Prostate gland (tissue), 2 donors: ENCODE measurements at regions not wholly inside any gene's neighbourhood (a gene's known extent, or its start where the extent isn't known, plus 50 kb on each side); places are given as distances from the start of the nearest gene placed in this dataset.

Experiments
- DNase-seq: peaks from one replicate; pipeline ENCODE4 v3.0.0-alpha.2; 2019; ENCODE audit warnings: low spot score
- H3K27ac ChIP-seq, 2 donors: fragments of 200-600 bp; sonication (generic); 2 replicates each; pipeline ENCODE4 v1.5.1; 2017 to 2019
- H3K27me3 ChIP-seq: fragments of 200-600 bp; sonication (generic); replicated peaks from 2 replicates; pipeline ENCODE4 v1.5.1; 2019; ENCODE audit not compliant: insufficient read depth
- H3K36me3 ChIP-seq, 2 donors: fragments of 200-600 bp; sonication (generic); 1 replicate in 1 of 2; 2 replicates in 1 of 2; pipeline versions ENCODE4 v1.5.1 to v1.8.1; 2017 to 2019
- H3K4me1 ChIP-seq: fragments of 200-600 bp; sonication (generic); replicated peaks from 2 replicates; pipeline ENCODE4 v1.5.1; 2019
- H3K4me3 ChIP-seq, 2 donors: fragments of 200-600 bp; sonication (generic); 2 replicates each; pipeline ENCODE4 v1.5.1; 2017 to 2019
- H3K9me3 ChIP-seq: fragments of 200-600 bp; sonication (generic); 2 replicates; pipeline ENCODE4 v1.5.1; 2017
- CTCF ChIP-seq, 4 experiments: fragments of 200-600 bp in 2 of 4; fragments of 450-650 bp in 2 of 4; sonication (generic) in 2 of 4; IDR thresholded peaks; 1 replicate in 3 of 4; 2 replicates in 1 of 4; pipeline ENCODE4 v1.5.1; 2016 to 2019; ENCODE audit warnings: antibody characterized with exemption in 4 of 4, mild to moderate bottlenecking in 2 of 4, moderate library complexity in 2 of 4
- POLR2A ChIP-seq: fragments of 450-650 bp; IDR thresholded peaks from one replicate; pipeline ENCODE4 v1.6.1; 2016; ENCODE audit warnings: antibody characterized with exemption, mild to moderate bottlenecking
- POLR2AphosphoS5 ChIP-seq: sonication (generic); formaldehyde crosslinking; IDR thresholded peaks from one replicate; pipeline ENCODE4 v1.6.1; 2017; ENCODE audit warnings: antibody characterized with exemption
- WGBS: methylation state at CpG from one replicate; pipeline ENCODE4 v1.1.5; 2018; 5-methylcytosine and 5-hydroxymethylcytosine counted together
- intact Hi-C: fragments of 100-400 bp; cut with DNase I; formaldehyde crosslinking; loops from one replicate; pipeline ENCODE4 v1.14.2; 2022

GRCh38 chrX:20374450-20374849 is 107.7 kb upstream of the RPS6KA3 start:
- WGBS: 23% methylated on average over 4 of the region's 4 CpGs
- no peaks in the 10 kb centered on the region for H3K4me1 ChIP-seq
- no peaks in the 10 kb centered on the region for H3K9me3 ChIP-seq
- intact Hi-C loops: no loop called here
- H3K27ac ChIP-seq: no peak overlapping the region
- H3K27me3 ChIP-seq: no peaks in the 10 kb centered on the region
- H3K36me3 ChIP-seq: no peaks in the 10 kb centered on the region
- TF ChIP-seq CTCF (IDR thresholded peaks at IDR 0.05) (no peak), POLR2A (no peak), POLR2AphosphoS5 (no peak)
- DNase-seq: no peak
- no peak overlapping the region for H3K4me3 ChIP-seq

DNA sequence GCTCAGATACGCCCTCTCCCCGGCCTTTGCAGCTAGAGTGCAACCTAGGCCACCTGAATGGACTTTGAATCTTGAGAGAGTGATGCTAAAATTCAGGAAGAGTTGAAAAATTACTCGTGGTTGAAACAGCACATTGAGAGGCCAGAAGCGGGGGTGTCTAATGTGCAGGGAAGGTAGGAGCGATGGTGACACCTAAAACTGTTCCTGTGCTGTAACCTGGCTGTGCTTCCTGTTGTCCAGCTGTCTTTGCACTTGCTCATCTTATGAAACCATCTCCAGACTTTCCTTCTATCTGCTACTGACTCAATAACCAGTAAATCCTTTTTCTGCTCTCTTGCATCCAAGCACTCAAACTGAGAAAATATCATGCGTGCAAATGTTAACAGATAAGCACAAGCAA is 106.4 kb upstream of the RPS6KA3 start:
- H3K27me3 ChIP-seq: no peaks in the 10 kb centered on the region
- no peak for DNase-seq
- H3K4me3 ChIP-seq: no peak overlapping the region
- WGBS: 77% methylated on average over 6 of the region's 6 CpGs
- no peaks in the 10 kb centered on the region for H3K36me3 ChIP-seq
- intact Hi-C loops: no loop called here
- no peaks in the 10 kb centered on the region for H3K4me1 ChIP-seq
- no peak for TF ChIP-seq CTCF (IDR thresholded peaks at IDR 0.05)
- no peak for TF ChIP-seq POLR2AphosphoS5
- TF ChIP-seq POLR2A: no peak
- no peaks in the 10 kb centered on the region for H3K9me3 ChIP-seq
- no peak overlapping the region for H3K27ac ChIP-seq

GRCh38 chrX:20372533-20372932 is 105.8 kb upstream of the RPS6KA3 start:
- Histone ChIP-seq H3K27ac (no peak overlapping the region), H3K27me3 (no peaks in the 10 kb centered on the region), H3K36me3 (no peaks in the 10 kb centered on the region), H3K4me3 (no peak overlapping the region), H3K9me3 (no peaks in the 10 kb centered on the region), H3K4me1 (no peaks in the 10 kb centered on the region)
- 82% methylated on average over 1 of the region's 1 CpG for WGBS
- intact Hi-C loops: no loop called here
- no peak for TF ChIP-seq POLR2AphosphoS5
- TF ChIP-seq POLR2A: no peak
- no peak for TF ChIP-seq CTCF (IDR thresholded peaks at IDR 0.05)
- DNase-seq: no peak

- Histone ChIP-seq H3K27me3 (no peaks in the 10 kb centered on the region), H3K27ac (no peak overlapping the region), H3K9me3 (no peaks in the 10 kb centered on the region), H3K4me3 (no peak overlapping the region), H3K4me1 (no peaks in the 10 kb centered on the region), H3K36me3 (no peaks in the 10 kb centered on the region)
- intact Hi-C loops: no loop called here
- TF ChIP-seq CTCF (IDR thresholded peaks at IDR 0.05) (no peak), POLR2A (no peak), POLR2AphosphoS5 (no peak)
- WGBS: 97% methylated on average over 3 of the region's 3 CpGs
- no peak for DNase-seq
Observed at GRCh38 chrX:20369468-20369867, 102.8 kb upstream of the RPS6KA3 start.

GRCh38 chrX:20364238-20364637 is 97.5 kb upstream of the RPS6KA3 start:
- Histone ChIP-seq H3K36me3 (no peaks in the 10 kb centered on the region), H3K4me1 (no peaks in the 10 kb centered on the region), H3K27ac (no peak overlapping the region), H3K27me3 (no peaks in the 10 kb centered on the region), H3K4me3 (no peak overlapping the region), H3K9me3 (no peaks in the 10 kb centered on the region)
- TF ChIP-seq POLR2AphosphoS5: no peak
- TF ChIP-seq POLR2A: no peak
- no peak for TF ChIP-seq CTCF (IDR thresholded peaks at IDR 0.05)
- no peak for DNase-seq
- WGBS: 97% methylated on average over 4 of the region's 4 CpGs
- intact Hi-C loops: no loop called here
